NCI-H345 (cell line): ENCODE measurements at regions not wholly inside any gene's neighbourhood (a gene's known extent, or its start where the extent isn't known, plus 50 kb on each side); places are given as distances from the start of the nearest gene placed in this dataset.
"Not testable (repeated sequence)": the region's sequence is repeated elsewhere in the genome, so short reads cannot be mapped to it uniquely, and the experiment has no call there.

Experiments used
- DNase-seq: peaks from one replicate; lab custom pipeline; 2025; lab: John Stamatoyannopoulos, UW

DNA sequence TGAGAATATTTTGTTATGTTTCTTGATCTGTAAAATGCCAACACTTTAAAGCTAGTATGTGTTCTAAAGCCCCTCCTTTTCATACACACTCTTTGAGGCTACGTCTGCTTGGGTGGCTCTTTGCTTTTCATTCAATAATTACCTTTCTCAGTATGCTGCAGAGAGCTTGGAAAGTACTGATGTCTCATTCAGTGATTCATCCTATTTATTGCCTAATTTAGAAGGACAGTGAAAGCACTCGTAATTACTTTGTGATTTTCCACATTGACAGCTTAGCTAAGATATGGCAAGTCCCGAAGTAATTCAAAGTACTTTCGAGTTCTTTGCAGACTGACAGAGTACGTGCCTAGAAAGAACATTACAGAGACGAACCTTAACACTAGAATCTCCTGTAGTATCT is 57.2 kb downstream of the BMP15 start:
- no peak for DNase-seq

- not testable (repeated sequence) for DNase-seq
Measured at GRCh38 chrX:50968871-50969635, 58.5 kb downstream of the BMP15 start.

GRCh38 chrX:50971395-50971794 is 60.9 kb downstream of the BMP15 start:
- DNase-seq = no peak

- DNase-seq = no peak
Measured at GRCh38 chrX:50973199-50973598, 62.7 kb downstream of the BMP15 start.

DNA sequence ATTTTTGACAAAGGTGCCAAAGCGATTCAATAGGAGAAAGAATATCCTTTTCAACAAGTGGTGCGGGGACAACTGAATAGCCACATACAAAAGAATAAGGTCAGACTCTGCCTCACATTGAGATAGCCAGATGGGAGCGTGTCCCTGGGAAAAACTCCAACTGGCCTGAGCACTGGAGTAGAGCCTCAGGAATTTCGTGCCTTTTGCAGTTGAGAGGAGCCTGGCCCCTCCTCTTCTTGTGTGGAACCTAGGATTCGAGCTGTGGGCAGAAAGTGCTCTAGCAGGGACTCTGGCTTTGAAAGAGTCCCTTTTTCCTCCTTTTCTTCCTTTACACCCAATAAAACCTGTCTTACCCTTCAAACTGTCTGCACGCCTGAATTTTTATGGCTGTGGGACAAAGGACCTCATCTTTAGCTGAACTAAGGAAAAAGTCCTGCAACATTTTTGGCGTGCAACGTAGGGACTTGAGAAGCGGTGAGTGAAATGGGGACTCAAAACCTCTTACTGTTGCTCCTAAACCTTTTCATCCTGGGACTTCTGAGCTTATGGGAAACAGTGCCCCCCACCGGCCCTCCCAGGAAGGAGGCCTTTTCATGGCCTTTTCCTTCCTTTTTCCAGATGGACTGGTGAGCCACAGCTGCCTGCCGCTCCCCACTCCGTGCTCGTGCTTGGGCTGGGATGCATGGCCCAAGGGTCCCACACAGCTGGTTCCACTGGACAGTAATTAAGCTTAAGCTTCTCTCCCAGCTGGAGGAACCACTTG is 68.6 kb downstream of the BMP15 start:
- no peak for DNase-seq

DNA sequence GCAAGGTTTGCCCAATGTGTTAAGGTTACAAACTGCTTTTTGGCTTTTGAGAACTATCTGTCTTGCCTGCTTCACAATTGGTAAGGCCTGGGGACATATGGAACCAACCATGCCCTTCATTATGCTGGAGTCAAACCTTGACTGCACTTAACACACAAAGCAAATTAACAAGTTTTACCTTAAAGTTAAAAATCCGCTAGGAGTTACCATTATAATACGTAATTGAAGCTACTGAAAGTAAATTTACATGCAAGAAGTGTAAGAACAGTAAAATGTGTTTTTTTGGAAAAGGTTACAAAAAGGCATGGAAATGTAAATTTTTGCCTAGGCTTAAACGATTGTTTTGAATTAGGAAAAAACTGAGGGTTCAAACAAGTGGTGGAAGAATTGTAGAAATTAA is 69.7 kb downstream of the BMP15 start:
- no peak for DNase-seq

DNA sequence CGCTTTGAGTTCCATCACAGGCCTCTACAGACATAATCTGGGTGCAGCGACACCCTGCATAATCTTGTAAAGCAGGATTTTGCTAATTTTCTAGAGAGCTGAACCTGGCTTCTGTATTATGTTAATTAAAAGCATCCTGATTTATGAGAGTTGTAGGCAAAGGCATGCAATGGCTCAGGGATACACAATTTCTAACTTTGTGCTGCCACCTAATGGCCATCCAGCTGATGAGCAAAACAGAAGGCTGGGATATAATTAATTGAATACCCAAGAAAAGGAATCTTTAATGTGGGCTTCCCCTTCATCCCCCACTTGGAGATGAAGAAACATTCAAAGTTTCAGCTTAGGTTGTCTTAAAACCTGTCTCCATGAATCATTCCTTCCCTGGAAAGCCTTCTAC is 78.1 kb downstream of the BMP15 start:
- DNase-seq = no peak

GRCh38 chrX:50996930-50997329 is 86.4 kb downstream of the BMP15 start:
- no peak for DNase-seq

- DNase-seq = not testable (repeated sequence)
Measured at GRCh38 chrX:51000384-51000783, 89.8 kb downstream of the BMP15 start.

- not testable (repeated sequence) for DNase-seq
Measured at GRCh38 chrX:51001733-51002632, 91.4 kb downstream of the BMP15 start.

DNA sequence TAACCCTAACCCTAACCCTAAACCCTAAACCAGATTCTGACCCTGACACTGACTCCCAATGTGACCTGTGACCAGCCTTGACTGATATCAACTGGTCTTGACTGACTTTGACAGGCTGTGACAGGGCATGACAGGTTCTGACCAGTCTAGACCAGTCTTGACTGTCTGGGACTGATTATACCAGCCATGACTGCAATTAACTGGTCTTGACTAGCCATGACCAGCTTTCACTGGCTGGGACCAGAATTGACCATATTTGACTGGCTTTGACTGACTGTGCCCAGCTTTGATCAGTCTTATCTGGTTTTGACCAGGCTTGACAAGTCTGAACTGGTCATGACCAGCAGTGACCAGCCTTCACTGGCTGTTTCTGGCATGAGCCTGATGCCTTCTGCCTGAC is 95.5 kb downstream of the BMP15 start:
- no peak for DNase-seq

DNA sequence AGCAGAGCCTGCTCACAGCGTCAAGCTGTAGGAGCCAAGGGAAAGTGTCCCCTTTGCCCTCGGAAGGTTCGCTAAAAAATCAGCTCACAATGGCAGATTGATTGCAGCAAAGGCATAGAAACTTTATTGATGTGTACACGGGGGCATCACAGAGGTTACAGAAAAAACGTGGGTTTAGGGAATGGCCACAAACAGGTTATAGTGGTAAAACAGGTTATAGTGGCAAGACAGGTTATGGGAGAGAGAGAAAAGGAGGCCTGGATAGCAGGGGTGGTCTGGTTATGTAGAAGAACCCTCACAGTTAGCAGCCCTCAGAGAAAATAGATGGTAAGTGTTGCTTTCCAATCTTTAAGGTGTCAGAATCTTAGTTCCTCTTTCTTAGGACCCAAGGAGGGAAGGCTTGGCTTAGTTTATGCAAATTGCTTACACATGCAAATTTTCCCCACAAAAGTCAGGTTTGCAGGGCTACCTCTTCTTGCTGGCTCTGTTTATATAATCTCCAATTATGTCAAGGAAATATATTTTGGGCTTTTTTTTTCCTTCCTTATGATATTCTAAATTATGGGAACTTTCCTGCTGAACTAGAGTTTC is 113.7 kb downstream of the BMP15 start:
- DNase-seq = no peak

- DNase-seq = no peak
Measured at GRCh38 chrX:51026862-51027261, 116.3 kb downstream of the BMP15 start.

GRCh38 chrX:51035746-51036145 is 125.2 kb downstream of the BMP15 start:
- no peak for DNase-seq

DNA sequence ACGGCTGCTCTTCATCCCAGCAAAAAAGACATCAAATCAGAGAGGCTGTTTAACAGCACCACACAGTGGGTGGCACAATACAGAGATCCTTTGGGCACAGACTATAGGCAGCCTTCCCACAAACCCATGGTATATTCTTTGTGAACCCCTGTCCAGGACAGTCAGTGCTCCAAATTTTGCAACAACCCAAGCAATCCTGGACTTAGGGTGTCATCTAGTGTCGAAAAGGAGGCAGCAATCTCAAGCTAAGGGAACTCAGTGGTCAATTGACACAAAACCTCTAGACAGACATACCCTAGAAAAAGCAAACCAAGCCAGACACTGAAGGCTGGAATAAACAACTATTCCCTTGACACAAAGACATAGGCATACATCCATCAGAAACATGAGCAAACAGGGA is 137.4 kb downstream of the BMP15 start:
- no peak for DNase-seq

DNA sequence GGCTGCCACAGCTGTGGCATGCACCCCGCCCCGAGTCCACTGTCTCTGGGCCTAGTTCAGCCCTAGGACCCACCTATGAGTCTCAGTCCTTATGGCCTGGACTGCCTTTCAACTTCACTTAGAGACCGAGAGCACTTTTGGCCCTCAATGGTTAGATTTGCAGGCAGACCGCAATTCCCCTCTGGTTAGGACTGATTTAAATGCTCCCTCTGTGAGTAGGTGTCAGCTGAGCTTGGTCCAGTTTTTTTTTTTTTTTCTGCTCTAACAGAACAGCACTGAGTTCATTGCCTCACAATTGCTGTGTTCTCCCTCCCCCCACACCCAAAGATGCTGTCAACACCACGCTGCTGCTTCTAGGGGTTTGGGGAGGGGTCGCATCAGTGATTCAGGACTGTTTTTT is 143.2 kb downstream of the BMP15 start:
- no peak for DNase-seq

GRCh38 chrX:51098046-51098445 is 187.5 kb downstream of the BMP15 start:
- DNase-seq = no peak

- not testable (repeated sequence) for DNase-seq
Measured at GRCh38 chrX:51119058-51119926, 208.8 kb downstream of the BMP15 start.

DNA sequence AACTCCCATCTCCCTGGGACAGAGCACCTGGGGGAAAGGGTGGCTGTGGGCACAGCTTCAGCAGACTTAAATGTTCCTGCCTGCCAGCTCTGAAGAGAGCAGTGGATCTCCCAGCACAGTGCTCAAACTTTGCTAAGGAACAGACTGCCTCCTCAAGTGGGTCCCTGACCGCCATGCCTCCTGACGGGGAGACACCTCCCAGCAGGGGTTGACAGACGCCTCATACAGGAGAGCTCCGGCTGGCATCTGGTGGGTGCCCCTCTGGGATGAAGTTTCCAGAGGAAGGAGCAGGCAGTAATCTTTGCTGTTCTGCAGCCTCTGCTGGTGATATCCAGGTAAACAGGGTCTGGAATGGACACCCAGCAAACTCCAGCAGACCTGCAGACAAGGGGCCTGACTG is 206.9 kb upstream of the NUDT10 start:
- DNase-seq = not testable (repeated sequence)

GRCh38 chrX:51144828-51145442 is 187.7 kb upstream of the NUDT10 start:
- peak; percentile 8 for DNase-seq

DNA sequence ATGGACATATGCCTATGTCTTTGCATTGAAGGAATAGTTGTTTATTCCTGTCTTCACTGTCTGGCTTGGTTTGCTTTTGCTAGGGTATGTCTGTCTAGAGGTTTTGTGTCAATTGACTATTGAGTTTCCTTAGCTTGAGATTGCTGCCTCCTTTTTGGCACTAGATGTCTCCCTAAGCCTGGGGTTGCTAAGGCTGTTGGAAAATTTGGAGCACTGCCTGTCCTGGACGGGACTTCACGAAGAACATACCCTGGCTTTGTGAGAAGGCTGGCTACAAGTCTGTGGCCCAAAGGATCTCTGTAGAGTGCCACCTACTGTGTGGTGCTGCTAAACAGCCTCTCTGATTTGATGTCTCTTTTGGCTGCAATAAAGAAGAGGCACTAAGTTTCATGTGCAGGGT is 183.8 kb upstream of the NUDT10 start:
- no peak for DNase-seq
